ENCODE measurements at regions not wholly inside any gene's neighbourhood (a gene's known extent, or its start where the extent isn't known, plus 50 kb on each side); places are given as distances from the start of the nearest gene placed in this dataset.

- Histone ChIP-seq H3K4me1 (ENCODE audit: control insufficient read depth in 2 of 3, insufficient read depth in 2 of 3, low read depth in 1 of 3, low read length in 3 of 3) (peaks cover 0 to 2% (median 0%) of the 10 kb centered on the region in 3 donors), H3K9ac (ENCODE audit: low read length in 3 of 3) (no peak overlapping the region), H3K4me3 (ENCODE audit: low read length in 3 of 3) (no peak overlapping the region), H3K9me3 (ENCODE audit: control insufficient read depth in 2 of 3, insufficient read depth in 1 of 3, low read length in 3 of 3) (no peaks in the 10 kb centered on the region), H3K27me3 (ENCODE audit: control insufficient read depth, insufficient read depth, low read length) (no peaks in the 10 kb centered on the region), H3K27ac (ENCODE audit: low read depth in 2 of 2, low read length in 2 of 2) (no peak overlapping the region), H3K36me3 (ENCODE audit: control insufficient read depth in 2 of 3, insufficient read depth in 3 of 3, low read length in 3 of 3) (no peaks in the 10 kb centered on the region)
- TF ChIP-seq, protein P1, sequence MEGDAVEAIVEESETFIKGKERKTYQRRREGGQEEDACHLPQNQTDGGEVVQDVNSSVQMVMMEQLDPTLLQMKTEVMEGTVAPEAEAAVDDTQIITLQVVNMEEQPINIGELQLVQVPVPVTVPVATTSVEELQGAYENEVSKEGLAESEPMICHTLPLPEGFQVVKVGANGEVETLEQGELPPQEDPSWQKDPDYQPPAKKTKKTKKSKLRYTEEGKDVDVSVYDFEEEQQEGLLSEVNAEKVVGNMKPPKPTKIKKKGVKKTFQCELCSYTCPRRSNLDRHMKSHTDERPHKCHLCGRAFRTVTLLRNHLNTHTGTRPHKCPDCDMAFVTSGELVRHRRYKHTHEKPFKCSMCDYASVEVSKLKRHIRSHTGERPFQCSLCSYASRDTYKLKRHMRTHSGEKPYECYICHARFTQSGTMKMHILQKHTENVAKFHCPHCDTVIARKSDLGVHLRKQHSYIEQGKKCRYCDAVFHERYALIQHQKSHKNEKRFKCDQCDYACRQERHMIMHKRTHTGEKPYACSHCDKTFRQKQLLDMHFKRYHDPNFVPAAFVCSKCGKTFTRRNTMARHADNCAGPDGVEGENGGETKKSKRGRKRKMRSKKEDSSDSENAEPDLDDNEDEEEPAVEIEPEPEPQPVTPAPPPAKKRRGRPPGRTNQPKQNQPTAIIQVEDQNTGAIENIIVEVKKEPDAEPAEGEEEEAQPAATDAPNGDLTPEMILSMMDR (IDR thresholded peaks at IDR 0.05; ENCODE audit: borderline replicate concordance, extremely low read depth, insufficient read depth) = no peak
- FAIRE-seq (no peak), DNase-seq (peak in 1 of 5 donors; percentile 37)
- intact Hi-C loops (cut with DNase I) = no loop called here
Measured at GRCh38 chr11:87859636-87860035, 315.6 kb downstream of the RAB38 start.

DNA sequence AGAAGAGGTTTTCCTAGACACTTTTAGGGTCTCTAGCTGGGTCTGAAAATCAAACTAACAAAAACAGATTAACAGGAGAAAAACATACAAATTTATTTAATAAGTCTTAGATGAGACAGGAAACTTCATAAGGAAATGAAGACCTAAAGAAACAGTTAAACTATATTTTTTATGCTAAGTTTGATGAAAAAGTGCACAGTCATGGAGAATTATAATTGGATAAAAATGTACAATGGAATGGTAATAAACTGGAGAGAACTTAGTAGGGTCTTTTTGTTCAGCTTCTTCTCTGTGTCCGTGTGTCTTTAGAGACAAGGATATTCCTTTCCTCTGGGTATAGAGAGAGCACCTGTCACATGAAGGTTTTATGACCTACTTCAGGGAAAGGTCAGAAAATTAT lies 323.4 kb downstream of the RAB38 start:
- intact Hi-C loops (cut with DNase I) = no loop called here
- FAIRE-seq (no peak), DNase-seq (no peak)
- Histone ChIP-seq H3K36me3 (ENCODE audit: control insufficient read depth in 2 of 3, insufficient read depth in 3 of 3, low read length in 3 of 3) (no peaks in the 10 kb centered on the region), H3K4me1 (ENCODE audit: control insufficient read depth in 2 of 3, insufficient read depth in 2 of 3, low read depth in 1 of 3, low read length in 3 of 3) (no peaks in the 10 kb centered on the region), H3K9me3 (ENCODE audit: control insufficient read depth in 2 of 3, insufficient read depth in 1 of 3, low read length in 3 of 3) (no peaks in the 10 kb centered on the region), H3K4me3 (ENCODE audit: low read length in 3 of 3) (no peak overlapping the region), H3K27ac (ENCODE audit: low read depth in 2 of 2, low read length in 2 of 2) (no peak overlapping the region), H3K27me3 (ENCODE audit: control insufficient read depth, insufficient read depth, low read length) (no peaks in the 10 kb centered on the region), H3K9ac (ENCODE audit: low read length in 3 of 3) (no peak overlapping the region)
- TF ChIP-seq, protein P1 (IDR thresholded peaks at IDR 0.05; ENCODE audit: borderline replicate concordance, extremely low read depth, insufficient read depth) = no peak

GRCh38 chr11:87851234-87851633 lies 324.0 kb downstream of the RAB38 start:
- Histone ChIP-seq H3K27me3 (ENCODE audit: control insufficient read depth, insufficient read depth, low read length) (no peaks in the 10 kb centered on the region), H3K4me3 (ENCODE audit: low read length in 3 of 3) (no peak overlapping the region), H3K9me3 (ENCODE audit: control insufficient read depth in 2 of 3, insufficient read depth in 1 of 3, low read length in 3 of 3) (no peaks in the 10 kb centered on the region), H3K4me1 (ENCODE audit: control insufficient read depth in 2 of 3, insufficient read depth in 2 of 3, low read depth in 1 of 3, low read length in 3 of 3) (no peaks in the 10 kb centered on the region), H3K9ac (ENCODE audit: low read length in 3 of 3) (no peak overlapping the region), H3K36me3 (ENCODE audit: control insufficient read depth in 2 of 3, insufficient read depth in 3 of 3, low read length in 3 of 3) (no peaks in the 10 kb centered on the region), H3K27ac (ENCODE audit: low read depth in 2 of 2, low read length in 2 of 2) (no peak overlapping the region)
- intact Hi-C loops (cut with DNase I) = no loop called here
- TF ChIP-seq, protein P1 (IDR thresholded peaks at IDR 0.05; ENCODE audit: borderline replicate concordance, extremely low read depth, insufficient read depth) = no peak
- no peak for DNase-seq
- FAIRE-seq = no peak

- intact Hi-C loops (cut with DNase I) = no loop called here
- no peaks in the 10 kb centered on the region for H3K27me3 ChIP-seq (ENCODE audit: control insufficient read depth, insufficient read depth, low read length)
- H3K9me3 ChIP-seq (ENCODE audit: control insufficient read depth in 2 of 3, insufficient read depth in 1 of 3, low read length in 3 of 3) = no peaks in the 10 kb centered on the region
- H3K36me3 ChIP-seq (ENCODE audit: control insufficient read depth in 2 of 3, insufficient read depth in 3 of 3, low read length in 3 of 3) = no peaks in the 10 kb centered on the region
- TF ChIP-seq, protein P1 (IDR thresholded peaks at IDR 0.05; ENCODE audit: borderline replicate concordance, extremely low read depth, insufficient read depth) = no peak
- no peak overlapping the region for H3K9ac ChIP-seq (ENCODE audit: low read length in 3 of 3)
- no peak for DNase-seq
- H3K27ac ChIP-seq (ENCODE audit: low read depth in 2 of 2, low read length in 2 of 2) = no peak overlapping the region
- FAIRE-seq = no peak
- no peak overlapping the region for H3K4me3 ChIP-seq (ENCODE audit: low read length in 3 of 3)
- no peaks in the 10 kb centered on the region for H3K4me1 ChIP-seq (ENCODE audit: control insufficient read depth in 2 of 3, insufficient read depth in 2 of 3, low read depth in 1 of 3, low read length in 3 of 3)
Measured at GRCh38 chr11:87849216-87849615, 326.0 kb downstream of the RAB38 start.
